SK-N-SH treated with all-trans-retinoic acid at 6 μM for 48 hours (cell line): ENCODE measurements at regions not wholly inside any gene's neighbourhood (a gene's known extent, or its start where the extent isn't known, plus 50 kb on each side); places are given as distances from the start of the nearest gene placed in this dataset.

ENCODE experiments used
- ATAC-seq: fragments of 200-7000 bp; cut with Tn5 transposase; 3 replicates; pipeline ENCODE4 v1.9.1; 2020; ENCODE audit warnings: mild to moderate bottlenecking, moderate library complexity
- BACH2 ChIP-seq: fragments of 250-450 bp; sonication (Bioruptor Pico); IDR thresholded peaks from 2 replicates; pipeline ENCODE4 v1.9.0; 2021; ENCODE audit warnings: mild to moderate bottlenecking, borderline replicate concordance
- CREB5 ChIP-seq: fragments of 250-450 bp; sonication (Bioruptor Pico); IDR thresholded peaks from 2 replicates; pipeline ENCODE4 v1.5.1; 2020; ENCODE audit warnings: low read depth, mild to moderate bottlenecking, moderate library complexity
- CSDC2 ChIP-seq: fragments of 250-450 bp; sonication (Bioruptor Pico); IDR thresholded peaks from 2 replicates; pipeline ENCODE4 v1.5.0; 2020; ENCODE audit warnings: mild to moderate bottlenecking, moderate library complexity
- CSRNP3 ChIP-seq: fragments of 250-450 bp; sonication (Bioruptor Pico); IDR thresholded peaks from 2 replicates; pipeline ENCODE4 v1.5.1; 2021; ENCODE audit warnings: mild to moderate bottlenecking, moderate library complexity
- ESRRG ChIP-seq: fragments of 250-450 bp; sonication (Bioruptor Pico); IDR thresholded peaks from 2 replicates; pipeline ENCODE4 v1.6.1; 2021; ENCODE audit warnings: mild to moderate bottlenecking
- GLIS3 ChIP-seq: fragments of 250-450 bp; sonication (Bioruptor Pico); IDR thresholded peaks from 2 replicates; pipeline ENCODE4 v1.5.0; 2020; ENCODE audit warnings: mild to moderate bottlenecking, moderate library complexity
- ISL1 ChIP-seq: fragments of 250-450 bp; sonication (Bioruptor Pico); IDR thresholded peaks from 2 replicates; pipeline ENCODE4 v2.1.2; 2022; ENCODE audit warnings: mild to moderate bottlenecking, moderate library complexity
- PATZ1 ChIP-seq: fragments of 250-450 bp; sonication (Bioruptor Pico); IDR thresholded peaks from 2 replicates; pipeline ENCODE4 v1.8.0; 2020; ENCODE audit warnings: mild to moderate bottlenecking, moderate library complexity, borderline replicate concordance
- POU6F1 ChIP-seq: fragments of 250-450 bp; sonication (Bioruptor Pico); IDR thresholded peaks from 2 replicates; pipeline ENCODE4 v1.8.0; 2021; ENCODE audit warnings: low read depth, mild to moderate bottlenecking, moderate library complexity, borderline replicate concordance
- PPARA ChIP-seq: fragments of 250-450 bp; sonication (Bioruptor Pico); IDR thresholded peaks from 2 replicates; pipeline ENCODE4 v1.5.0; 2020; ENCODE audit warnings: mild to moderate bottlenecking, borderline replicate concordance
- RARB ChIP-seq: fragments of 250-450 bp; sonication (Bioruptor Pico); IDR thresholded peaks from 2 replicates; pipeline ENCODE4 v1.8.0; 2021; ENCODE audit warnings: mild to moderate bottlenecking, moderate library complexity
- SNAI2 ChIP-seq: fragments of 250-450 bp; sonication (Bioruptor Pico); IDR thresholded peaks from 2 replicates; pipeline ENCODE4 v1.5.0; 2020; ENCODE audit warnings: mild to moderate bottlenecking, moderate library complexity
- TSHZ2 ChIP-seq: fragments of 250-450 bp; sonication (Bioruptor Pico); IDR thresholded peaks from 2 replicates; pipeline ENCODE4 v1.5.0; 2020; ENCODE audit warnings: mild to moderate bottlenecking, moderate library complexity
- ZC3H10 ChIP-seq: fragments of 250-450 bp; sonication (Bioruptor Pico); IDR thresholded peaks from 2 replicates; pipeline ENCODE4 v1.5.1; 2021; ENCODE audit warnings: mild to moderate bottlenecking, moderate library complexity
- ZFP3 ChIP-seq: fragments of 250-450 bp; sonication (Bioruptor Pico); IDR thresholded peaks from 2 replicates; pipeline ENCODE4 v1.5.0; 2020; ENCODE audit warnings: mild to moderate bottlenecking, moderate library complexity
- ZNF565 ChIP-seq: fragments of 450-650 bp; formaldehyde crosslinking; conservative IDR thresholded peaks from 2 replicates; pipeline ENCODE4 v1.5.0; 2020; ENCODE audit warnings: low read depth, mild to moderate bottlenecking, moderate library complexity
- ZNF70 ChIP-seq: fragments of 450-650 bp; formaldehyde crosslinking; IDR thresholded peaks from 2 replicates; pipeline ENCODE4 v1.5.0; 2020; ENCODE audit warnings: mild to moderate bottlenecking, moderate library complexity
- ZNF8 ChIP-seq: fragments of 450-650 bp; formaldehyde crosslinking; IDR thresholded peaks from 2 replicates; pipeline ENCODE4 v1.5.0; 2020; ENCODE audit warnings: mild to moderate bottlenecking, moderate library complexity

GRCh38 chr5:76030343-76030742 is 52.8 kb upstream of the SV2C start:
- TF ChIP-seq ESRRG (CRISPR knock-in tag) (no peak), RARB (CRISPR knock-in tag) (no peak), ZNF565 (CRISPR knock-in tag) (no peak), PATZ1 (no peak), CSRNP3 (no peak)
- TF ChIP-seq, all 23 proteins: peak for 0
- ATAC-seq: no peak

- no peak for ATAC-seq
- no peak for TF ChIP-seq SNAI2 (CRISPR knock-in tag)
- TF ChIP-seq GLIS3: no peak
Observed at GRCh38 chr5:76029739-76030138, 53.4 kb upstream of the SV2C start.

GRCh38 chr5:76025790-76026189 is 57.4 kb upstream of the SV2C start:
- no peak for TF ChIP-seq TSHZ2 (CRISPR knock-in tag)
- TF ChIP-seq POU6F1 (CRISPR knock-in tag): no peak
- TF ChIP-seq BACH2 (CRISPR knock-in tag): no peak
- TF ChIP-seq PATZ1: no peak
- no peak for TF ChIP-seq CSDC2 (CRISPR knock-in tag)
- no peak for TF ChIP-seq ISL1
- TF ChIP-seq PPARA: no peak
- no peak for TF ChIP-seq SNAI2 (CRISPR knock-in tag)
- no peak for TF ChIP-seq ZC3H10 (CRISPR knock-in tag)
- TF ChIP-seq ESRRG (CRISPR knock-in tag): no peak
- no peak for TF ChIP-seq ZFP3 (CRISPR knock-in tag)
- no peak for TF ChIP-seq ZNF8 (CRISPR knock-in tag)
- no peak for TF ChIP-seq ZNF70 (CRISPR knock-in tag)
- no peak for TF ChIP-seq CREB5 (CRISPR knock-in tag)
- no peak for TF ChIP-seq CSRNP3
- no peak for ATAC-seq
